Gastroesophageal sphincter (tissue), 3 donors: ENCODE measurements at regions not wholly inside any gene's neighbourhood (a gene's known extent, or its start where the extent isn't known, plus 50 kb on each side); places are given as distances from the start of the nearest gene placed in this dataset.

Experiments used
- CTCF ChIP-seq, 4 experiments: fragments of 200-600 bp in 2 of 4; fragments of 450-650 bp in 2 of 4; sonication (generic) in 1 of 4; IDR thresholded peaks; one replicate each; pipeline ENCODE4 v1.5.1; 2017 to 2019; ENCODE audit warnings: antibody characterized with exemption in 4 of 4, mild to moderate bottlenecking in 2 of 4, moderate library complexity in 2 of 4
- EP300 ChIP-seq: sonication (generic); formaldehyde crosslinking; IDR thresholded peaks from one replicate; pipeline ENCODE4 v1.6.1; 2017; ENCODE audit warnings: antibody characterized with exemption, mild to moderate bottlenecking
- POLR2AphosphoS5 ChIP-seq: sonication (generic); formaldehyde crosslinking; IDR thresholded peaks from one replicate; pipeline ENCODE4 v1.6.1; 2017; ENCODE audit warnings: antibody characterized with exemption

- TF ChIP-seq CTCF (IDR thresholded peaks at IDR 0.05) (no peak), POLR2AphosphoS5 (no peak), EP300 (no peak)
Observed at GRCh38 chr15:39167164-39168058, 413.5 kb upstream of the THBS1 start.
